H9 (cell line): ENCODE measurements at regions not wholly inside any gene's neighbourhood (a gene's known extent, or its start where the extent isn't known, plus 50 kb on each side); places are given as distances from the start of the nearest gene placed in this dataset.

Experiments
- DNase-seq: peaks from one replicate; pipeline ENCODE4 v3.0.0-alpha.2; 2017
- H2AFZ ChIP-seq: one replicate; pipeline ENCODE4 v1.6.1; 2013; ENCODE audit warnings: mild to moderate bottlenecking, low read length, control low read depth, moderate library complexity
- H2AK5ac ChIP-seq: 2 replicates; pipeline ENCODE4 v1.6.1; 2013; ENCODE audit warnings: low read length, control low read depth, mixed read lengths; ENCODE audit not compliant: insufficient read length
- H2BK120ac ChIP-seq: one replicate; pipeline ENCODE4 v1.6.1; 2013; ENCODE audit warnings: low read depth, mild to moderate bottlenecking, low read length, control low read depth, inconsistent platforms; ENCODE audit not compliant: poor library complexity, severe bottlenecking
- H2BK12ac ChIP-seq: 2 replicates; pipeline ENCODE4 v1.6.1; 2013; ENCODE audit warnings: low read length, control low read depth, mixed read lengths, low read depth; ENCODE audit not compliant: insufficient read length
- H2BK15ac ChIP-seq: 2 replicates; pipeline ENCODE4 v1.6.1; 2013; ENCODE audit warnings: low read depth, low read length, control low read depth
- H2BK20ac ChIP-seq: one replicate; pipeline ENCODE4 v1.6.1; 2013; ENCODE audit warnings: low read depth, mild to moderate bottlenecking, low read length, control low read depth, inconsistent platforms; ENCODE audit not compliant: poor library complexity, severe bottlenecking
- H2BK5ac ChIP-seq: 2 replicates; pipeline ENCODE4 v1.6.1; 2013; ENCODE audit warnings: low read length, control low read depth, mixed read lengths; ENCODE audit not compliant: insufficient read length
- H3K14ac ChIP-seq: 2 replicates; pipeline ENCODE4 v1.6.1; 2013; ENCODE audit warnings: low read length, control low read depth; ENCODE audit not compliant: insufficient read depth
- H3K18ac ChIP-seq: 2 replicates; pipeline ENCODE4 v1.6.1; 2013; ENCODE audit warnings: low read depth, mild to moderate bottlenecking, mixed read lengths, low read length, control low read depth; ENCODE audit not compliant: insufficient read length
- H3K23ac ChIP-seq: 2 replicates; pipeline ENCODE4 v1.6.1; 2013; ENCODE audit warnings: low read length, control low read depth, mixed read lengths, low read depth; ENCODE audit not compliant: insufficient read length
- H3K23me2 ChIP-seq: 2 replicates; pipeline ENCODE4 v1.6.1; 2013; ENCODE audit warnings: low read depth, mild to moderate bottlenecking, mixed read lengths, low read length, control low read depth; ENCODE audit not compliant: insufficient read length, poor library complexity, severe bottlenecking
- H3K27ac ChIP-seq: 2 replicates; pipeline ENCODE4 v1.5.1; 2013; ENCODE audit warnings: low read length, control low read depth, mixed read lengths, low read depth; ENCODE audit not compliant: insufficient read length
- H3K27me3 ChIP-seq: 2 replicates; pipeline ENCODE4 v1.6.1; 2013; ENCODE audit warnings: low read length, control low read depth, inconsistent platforms; ENCODE audit not compliant: insufficient read depth
- H3K4ac ChIP-seq: 2 replicates; pipeline ENCODE4 v1.6.1; 2013; ENCODE audit warnings: low read depth, mild to moderate bottlenecking, control low read depth, inconsistent platforms, low read length, moderate library complexity
- H3K4me1 ChIP-seq: 2 replicates; pipeline ENCODE4 v1.6.1; 2013; ENCODE audit warnings: low read length, control low read depth, inconsistent platforms; ENCODE audit not compliant: insufficient read depth
- H3K4me2 ChIP-seq: 2 replicates; pipeline ENCODE4 v1.6.1; 2013; ENCODE audit warnings: low read length, control low read depth, mixed read lengths; ENCODE audit not compliant: insufficient read length, insufficient read depth
- H3K56ac ChIP-seq: 2 replicates; pipeline ENCODE4 v1.6.1; 2013; ENCODE audit warnings: low read depth, mild to moderate bottlenecking, mixed read lengths, low read length, control low read depth; ENCODE audit not compliant: insufficient read length
- H3K79me1 ChIP-seq: 2 replicates; pipeline ENCODE4 v1.6.1; 2013; ENCODE audit warnings: low read depth, mild to moderate bottlenecking, moderate library complexity, low read length, control low read depth, inconsistent platforms; ENCODE audit not compliant: insufficient read depth, poor library complexity, severe bottlenecking
- H3K79me2 ChIP-seq: 2 replicates; pipeline ENCODE4 v1.6.1; 2013; ENCODE audit warnings: low read length, control low read depth, inconsistent platforms; ENCODE audit not compliant: insufficient read depth
- H3K9ac ChIP-seq: 2 replicates; pipeline ENCODE4 v1.6.1; 2013; ENCODE audit warnings: low read length, control low read depth, mixed read lengths; ENCODE audit not compliant: insufficient read length; ENCODE audit errors: extremely low read depth
- H3K9me3 ChIP-seq: one replicate; pipeline ENCODE4 v1.6.1; 2013; ENCODE audit warnings: low read depth, low read length, inconsistent platforms; ENCODE audit not compliant: control insufficient read depth
- H3T11ph ChIP-seq: one replicate; pipeline ENCODE4 v1.6.1; 2013; ENCODE audit warnings: mild to moderate bottlenecking, low read length, control low read depth, inconsistent platforms
- H4K20me1 ChIP-seq: one replicate; pipeline ENCODE4 v1.6.1; 2013; ENCODE audit not compliant: control insufficient read depth, insufficient read length, insufficient read depth
- H4K5ac ChIP-seq: 2 replicates; pipeline ENCODE4 v1.6.1; 2013; ENCODE audit warnings: low read depth, mild to moderate bottlenecking, mixed read lengths, low read length, control low read depth; ENCODE audit not compliant: insufficient read length
- H4K8ac ChIP-seq: replicated peaks from 2 replicates; pipeline ENCODE4 v1.6.1; 2013; ENCODE audit warnings: low read length, control low read depth, mixed read lengths, low read depth; ENCODE audit not compliant: insufficient read length
- H4K91ac ChIP-seq: 2 replicates; pipeline ENCODE4 v1.6.1; 2013; ENCODE audit warnings: low read depth, mild to moderate bottlenecking, moderate library complexity, mixed read lengths, low read length, control low read depth; ENCODE audit not compliant: insufficient read length
- H3K27ac Mint-ChIP-seq, 3 experiments: 2 replicates in 2 of 3; 3 replicates in 1 of 3; pipeline ENCODE4 v1.8.0; 2020 to 2021; ENCODE audit warnings: mixed read lengths in 3 of 3, mild to moderate bottlenecking in 1 of 3, moderate library complexity in 1 of 3
- H3K27me3 Mint-ChIP-seq: 2 replicates; pipeline ENCODE4 v1.8.0; 2021; ENCODE audit warnings: low read depth, mild to moderate bottlenecking, moderate library complexity, mixed read lengths
- H3K36me3 Mint-ChIP-seq, 3 experiments: 2 replicates in 2 of 3; 3 replicates in 1 of 3; pipeline ENCODE4 v1.8.0; 2020 to 2021; ENCODE audit warnings: low read depth in 3 of 3, mixed read lengths in 3 of 3; ENCODE audit not compliant: insufficient read depth in 1 of 3
- H3K4me1 Mint-ChIP-seq, 2 experiments: 2 replicates each; pipeline ENCODE4 v1.8.0; 2020; ENCODE audit warnings: mixed read lengths in 2 of 2
- H3K4me3 Mint-ChIP-seq, 2 experiments: 2 replicates in 1 of 2; 3 replicates in 1 of 2; pipeline ENCODE4 v1.8.0; 2020 to 2021; ENCODE audit warnings: mild to moderate bottlenecking in 2 of 2, mixed read lengths in 2 of 2, moderate library complexity in 1 of 2
- H3K9me3 Mint-ChIP-seq, 2 experiments: 2 replicates in 1 of 2; 3 replicates in 1 of 2; pipeline ENCODE4 v1.8.0; 2020; ENCODE audit warnings: mild to moderate bottlenecking in 2 of 2, mixed read lengths in 2 of 2, moderate library complexity in 1 of 2
- CTCF ChIP-seq: fragments of 200-600 bp; sonication (generic); conservative IDR thresholded peaks from 3 replicates; pipeline ENCODE4 v1.8.0; 2021; ENCODE audit warnings: antibody characterized with exemption, mild to moderate bottlenecking
- WGBS: extraction: QIAGEN DNeasy Blood & Tissue Kit; methylation state at CpG from one replicate; pipeline ENCODE4 v1.1.7; 2013; ENCODE audit warnings: missing lambda C conversion rate, low lambda C conversion rate, mixed read lengths; ENCODE audit not compliant: insufficient read length; ENCODE audit errors: extremely low coverage; 5-methylcytosine and 5-hydroxymethylcytosine counted together

- Histone ChIP-seq H3K79me1 (no peaks in the 10 kb centered on the region), H2BK12ac (no peak overlapping the region), H3T11ph (no peak overlapping the region), H3K9me3 (no peaks in the 10 kb centered on the region), H2AFZ (no peak overlapping the region), H3K4ac (no peak overlapping the region), H4K20me1 (no peaks in the 10 kb centered on the region), H2BK5ac (no peak overlapping the region), H3K23me2 (no peaks in the 10 kb centered on the region), H4K5ac (no peak overlapping the region), H2BK15ac (no peak overlapping the region), H3K27ac (no peak overlapping the region), H2AK5ac (no peak overlapping the region), H3K27me3 (no peaks in the 10 kb centered on the region), H2BK20ac (no peak overlapping the region), H4K8ac (no peak overlapping the region), H3K4me1 (no peaks in the 10 kb centered on the region), H3K9ac (no peak overlapping the region), H3K79me2 (no peaks in the 10 kb centered on the region), H3K56ac (no peak overlapping the region), H4K91ac (no peak overlapping the region), H3K14ac (no peak overlapping the region), H3K18ac (no peak overlapping the region), H3K23ac (no peak overlapping the region), H2BK120ac (no peak overlapping the region), H3K4me2 (no peak overlapping the region)
- H3K9me3 Mint-ChIP-seq = peaks cover 6 to 7% of the 10 kb centered on the region in 2 experiments; a peak in 4 of 5 replicates
- H3K4me3 Mint-ChIP-seq = no peak overlapping the region
- H3K27ac Mint-ChIP-seq = no peak overlapping the region
- H3K36me3 Mint-ChIP-seq = peaks cover 0 to 8% (median 6%) of the 10 kb centered on the region in 3 experiments; a peak in 5 of 7 replicates
- no peak for DNase-seq
- no peak for TF ChIP-seq CTCF
- H3K4me1 Mint-ChIP-seq = peaks cover 7 to 10% of the 10 kb centered on the region in 2 experiments
- WGBS = no CpG with 5 or more reads among the region's 13 CpGs
- H3K27me3 Mint-ChIP-seq = peaks cover 1% of the 10 kb centered on the region; the same call in 1 of the 2 replicates
These were observed 58.6 kb upstream of the SPRY2 start for GRCh38 chr13:80399340-80400163.
